ENCODE measurements at regions not wholly inside any gene's neighbourhood (a gene's known extent, or its start where the extent isn't known, plus 50 kb on each side); places are given as distances from the start of the nearest gene placed in this dataset.

GRCh38 chr1:38525343-38526043 lies 334.1 kb downstream of the RRAGC start (continued):
- TF ChIP-seq, protein P1, sequence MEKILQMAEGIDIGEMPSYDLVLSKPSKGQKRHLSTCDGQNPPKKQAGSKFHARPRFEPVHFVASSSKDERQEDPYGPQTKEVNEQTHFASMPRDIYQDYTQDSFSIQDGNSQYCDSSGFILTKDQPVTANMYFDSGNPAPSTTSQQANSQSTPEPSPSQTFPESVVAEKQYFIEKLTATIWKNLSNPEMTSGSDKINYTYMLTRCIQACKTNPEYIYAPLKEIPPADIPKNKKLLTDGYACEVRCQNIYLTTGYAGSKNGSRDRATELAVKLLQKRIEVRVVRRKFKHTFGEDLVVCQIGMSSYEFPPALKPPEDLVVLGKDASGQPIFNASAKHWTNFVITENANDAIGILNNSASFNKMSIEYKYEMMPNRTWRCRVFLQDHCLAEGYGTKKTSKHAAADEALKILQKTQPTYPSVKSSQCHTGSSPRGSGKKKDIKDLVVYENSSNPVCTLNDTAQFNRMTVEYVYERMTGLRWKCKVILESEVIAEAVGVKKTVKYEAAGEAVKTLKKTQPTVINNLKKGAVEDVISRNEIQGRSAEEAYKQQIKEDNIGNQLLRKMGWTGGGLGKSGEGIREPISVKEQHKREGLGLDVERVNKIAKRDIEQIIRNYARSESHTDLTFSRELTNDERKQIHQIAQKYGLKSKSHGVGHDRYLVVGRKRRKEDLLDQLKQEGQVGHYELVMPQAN (IDR thresholded peaks at IDR 0.05; ENCODE audit: borderline replicate concordance) = peak; percentile 42; the same call in 1 of the 2 replicates
- no peak for TF ChIP-seq PPARD (CRISPR knock-in tag; IDR thresholded peaks at IDR 0.05)
- TF ChIP-seq RCOR1 (IDR thresholded peaks at IDR 0.05; ENCODE audit: borderline replicate concordance in 1 of 2, low read depth in 2 of 2, low read length in 2 of 2) = peak in 1 of 2 experiments; percentile 95; a peak in 2 of 4 replicates
- TF ChIP-seq E2F1 (CRISPR knock-in tag; IDR thresholded peaks at IDR 0.05) = 0 out of 2 replicates have a peak, but pooled peaks have one; percentile 38
- no peak for TF ChIP-seq ZNF41 (CRISPR knock-in tag; conservative IDR thresholded peaks at IDR 0.05)
- TF ChIP-seq FOXJ2 (tag; IDR thresholded peaks at IDR 0.05) = no peak
- TF ChIP-seq EP400 (IDR thresholded peaks at IDR 0.05) = peak; percentile 31; the same call in 1 of the 2 replicates
- TF ChIP-seq XRCC5 (IDR thresholded peaks at IDR 0.05; ENCODE audit: low read depth, low read length) = no peak
- TF ChIP-seq HDAC2 (IDR thresholded peaks at IDR 0.05) = peak; percentile 99
- TF ChIP-seq EZH2 (IDR thresholded peaks at IDR 0.05; ENCODE audit: borderline replicate concordance, low read depth, low read length) = no peak
- no peak for TF ChIP-seq ATF2 (CRISPR knock-in tag; IDR thresholded peaks at IDR 0.05)
- no peak for TF ChIP-seq ZNF165 (CRISPR knock-in tag; IDR thresholded peaks at IDR 0.05; ENCODE audit: borderline replicate concordance)
- peak; percentile 14 for TF ChIP-seq TBP (optimal IDR thresholded peaks at IDR 0.05; ENCODE audit: low read depth, low read length)
- TF ChIP-seq HSF4 (CRISPR knock-in tag; IDR thresholded peaks at IDR 0.05; ENCODE audit: borderline replicate concordance) = no peak
- TF ChIP-seq HBP1 (CRISPR knock-in tag; IDR thresholded peaks at IDR 0.05) = no peak
- peak; percentile 69 to 85; a peak in 3 of 4 replicates for TF ChIP-seq HDAC1 (IDR thresholded peaks at IDR 0.05)
- TF ChIP-seq NR2C1 (IDR thresholded peaks at IDR 0.05) = no peak
- no peak for TF ChIP-seq NR2C1 (tag; IDR thresholded peaks at IDR 0.05)
- TF ChIP-seq RBM25 (IDR thresholded peaks at IDR 0.05; ENCODE audit: low read depth, low read length, severe bottlenecking) = peak; percentile 100
- no peak for TF ChIP-seq ZNF133 (CRISPR knock-in tag; IDR thresholded peaks at IDR 0.05)
- no peak for TF ChIP-seq SLC30A9 (CRISPR knock-in tag; IDR thresholded peaks at IDR 0.05)
- 0 out of 2 replicates have a peak, but pooled peaks have one; percentile 7 for TF ChIP-seq SP1 (CRISPR knock-in tag; IDR thresholded peaks at IDR 0.05)
- peak in 1 of 2 experiments; percentile 58; a peak in 2 of 4 replicates for TF ChIP-seq ARNT (IDR thresholded peaks at IDR 0.05)

Measured in K562 (cell line).